ENCODE measurements at regions not wholly inside any gene's neighbourhood (a gene's known extent, or its start where the extent isn't known, plus 50 kb on each side); places are given as distances from the start of the nearest gene placed in this dataset.

- intact Hi-C loops (cut with DNase I; ENCODE audit: low total_unique reads): no loop called here
- ATAC-seq (no peak), DNase-seq (no peak)
- Histone ChIP-seq H3K9me3 (no peaks in the 10 kb centered on the region), H3K27ac (no peak overlapping the region), H3K36me3 (no peaks in the 10 kb centered on the region), H3K27me3 (no peaks in the 10 kb centered on the region), H3K4me3 (no peak overlapping the region), H3K4me1 (no peaks in the 10 kb centered on the region)
- in situ Hi-C loops (cut with MboI; ENCODE audit: low sequenced_read_pairs in 4 of 4): no loop called here
- TF ChIP-seq POLR2A (IDR thresholded peaks at IDR 0.05) (no peak), CTCF (IDR thresholded peaks at IDR 0.05 in 4 of 5, conservative IDR thresholded peaks at IDR 0.05 in 1 of 5) (no peak)
These were observed 108.0 kb upstream of the LSM8 start for GRCh38 chr7:118075936-118076335.

GRCh38 chr7:118076564-118076963, 107.4 kb upstream of the LSM8 start:
- no peak overlapping the region for H3K27ac ChIP-seq
- no peaks in the 10 kb centered on the region for H3K4me1 ChIP-seq
- no peaks in the 10 kb centered on the region for H3K9me3 ChIP-seq
- H3K27me3 ChIP-seq: no peaks in the 10 kb centered on the region
- no peak for TF ChIP-seq POLR2A (IDR thresholded peaks at IDR 0.05)
- TF ChIP-seq CTCF (IDR thresholded peaks at IDR 0.05 in 4 of 5, conservative IDR thresholded peaks at IDR 0.05 in 1 of 5): no peak
- no peak overlapping the region for H3K4me3 ChIP-seq
- ATAC-seq (no peak), DNase-seq (no peak)
- no peaks in the 10 kb centered on the region for H3K36me3 ChIP-seq
- intact Hi-C loops (cut with DNase I; ENCODE audit: low total_unique reads) (no loop called here), in situ Hi-C loops (cut with MboI; ENCODE audit: low sequenced_read_pairs in 4 of 4) (no loop called here)

- Histone ChIP-seq H3K4me3 (no peak overlapping the region), H3K9me3 (no peaks in the 10 kb centered on the region), H3K27ac (no peak overlapping the region), H3K27me3 (no peaks in the 10 kb centered on the region), H3K4me1 (no peaks in the 10 kb centered on the region), H3K36me3 (no peaks in the 10 kb centered on the region)
- no peak for TF ChIP-seq CTCF (IDR thresholded peaks at IDR 0.05 in 4 of 5, conservative IDR thresholded peaks at IDR 0.05 in 1 of 5)
- intact Hi-C loops (cut with DNase I; ENCODE audit: low total_unique reads): no loop called here
- DNase-seq (no peak), ATAC-seq (no peak)
- in situ Hi-C loops (cut with MboI; ENCODE audit: low sequenced_read_pairs in 4 of 4): no loop called here
These were observed 105.9 kb upstream of the LSM8 start for GRCh38 chr7:118078015-118078414.

GRCh38 chr7:118079369-118079768, 104.6 kb upstream of the LSM8 start:
- in situ Hi-C loops (cut with MboI; ENCODE audit: low sequenced_read_pairs in 4 of 4): no loop called here

More at GRCh38 chr7:118079369-118079768, 104.6 kb upstream of the LSM8 start:
- Histone ChIP-seq H3K4me3 (no peak overlapping the region), H3K27me3 (no peaks in the 10 kb centered on the region), H3K9me3 (no peaks in the 10 kb centered on the region), H3K36me3 (no peaks in the 10 kb centered on the region), H3K4me1 (no peaks in the 10 kb centered on the region), H3K27ac (no peak overlapping the region)
- ATAC-seq (no peak), DNase-seq (no peak)
- intact Hi-C loops (cut with DNase I; ENCODE audit: low total_unique reads): no loop called here
- TF ChIP-seq POLR2A (IDR thresholded peaks at IDR 0.05) (no peak), CTCF (IDR thresholded peaks at IDR 0.05 in 4 of 5, conservative IDR thresholded peaks at IDR 0.05 in 1 of 5) (no peak)
